ENCODE measurements at regions not wholly inside any gene's neighbourhood (a gene's known extent, or its start where the extent isn't known, plus 50 kb on each side); places are given as distances from the start of the nearest gene placed in this dataset.
"Not testable (repeated sequence)": the region's sequence is repeated elsewhere in the genome, so short reads cannot be mapped to it uniquely, and the experiment has no call there.

GRCh38 chr5:17690473-17690872 is 56.2 kb downstream of the TAF11L14 start:
- no peak for DNase-seq

- DNase-seq, result no peak
These were observed 57.5 kb downstream of the TAF11L14 start for GRCh38 chr5:17691762-17692161.

- no peak for DNase-seq
These were observed 60.1 kb downstream of the TAF11L14 start for GRCh38 chr5:17694371-17694770.

- no peak for DNase-seq
These were observed 60.7 kb downstream of the TAF11L14 start for GRCh38 chr5:17694914-17695313.

GRCh38 chr5:17696627-17697026 is 62.4 kb downstream of the TAF11L14 start:
- DNase-seq, result no peak

GRCh38 chr5:17697671-17698070 is 63.4 kb downstream of the TAF11L14 start:
- no peak for DNase-seq

- no peak for DNase-seq
These were observed 74.9 kb downstream of the TAF11L14 start for GRCh38 chr5:17709011-17709710.

GRCh38 chr5:17713301-17713700 is 79.0 kb downstream of the TAF11L14 start:
- no peak for DNase-seq

- DNase-seq, result no peak
These were observed 79.9 kb downstream of the TAF11L14 start for GRCh38 chr5:17714186-17714585.

- no peak for DNase-seq
These were observed 85.3 kb downstream of the TAF11L14 start for GRCh38 chr5:17719592-17719991.

GRCh38 chr5:17720071-17720470 is 85.8 kb downstream of the TAF11L14 start:
- no peak for DNase-seq

- DNase-seq, result no peak
These were observed 89.6 kb downstream of the TAF11L14 start for GRCh38 chr5:17723876-17724275.

GRCh38 chr5:17727098-17727497 is 92.8 kb downstream of the TAF11L14 start:
- no peak for DNase-seq

GRCh38 chr5:17730421-17730820 is 96.2 kb downstream of the TAF11L14 start:
- DNase-seq, result no peak

- DNase-seq, result no peak
These were observed 98.2 kb downstream of the TAF11L14 start for GRCh38 chr5:17732351-17732923.

GRCh38 chr5:17734011-17734410 is 99.8 kb downstream of the TAF11L14 start:
- DNase-seq, result no peak

- DNase-seq, result no peak
These were observed 101.5 kb downstream of the TAF11L14 start for GRCh38 chr5:17735761-17736160.

- no peak for DNase-seq
These were observed 102.8 kb downstream of the TAF11L14 start for GRCh38 chr5:17737092-17737491.

GRCh38 chr5:17738446-17738845 is 104.2 kb downstream of the TAF11L14 start:
- DNase-seq, result no peak

- no peak for DNase-seq
These were observed 109.5 kb downstream of the TAF11L14 start for GRCh38 chr5:17743580-17744435.

- no peak for DNase-seq
These were observed 113.9 kb downstream of the TAF11L14 start for GRCh38 chr5:17748201-17748600.

- DNase-seq, result no peak
These were observed 114.7 kb downstream of the TAF11L14 start for GRCh38 chr5:17748941-17749340.

- DNase-seq, result not testable (repeated sequence)
These were observed 121.1 kb downstream of the TAF11L14 start for GRCh38 chr5:17755406-17755805.

GRCh38 chr5:17761326-17761725 is 127.1 kb downstream of the TAF11L14 start:
- DNase-seq, result no peak
